ENCODE measurements at regions not wholly inside any gene's neighbourhood (a gene's known extent, or its start where the extent isn't known, plus 50 kb on each side); places are given as distances from the start of the nearest gene placed in this dataset.

DNA sequence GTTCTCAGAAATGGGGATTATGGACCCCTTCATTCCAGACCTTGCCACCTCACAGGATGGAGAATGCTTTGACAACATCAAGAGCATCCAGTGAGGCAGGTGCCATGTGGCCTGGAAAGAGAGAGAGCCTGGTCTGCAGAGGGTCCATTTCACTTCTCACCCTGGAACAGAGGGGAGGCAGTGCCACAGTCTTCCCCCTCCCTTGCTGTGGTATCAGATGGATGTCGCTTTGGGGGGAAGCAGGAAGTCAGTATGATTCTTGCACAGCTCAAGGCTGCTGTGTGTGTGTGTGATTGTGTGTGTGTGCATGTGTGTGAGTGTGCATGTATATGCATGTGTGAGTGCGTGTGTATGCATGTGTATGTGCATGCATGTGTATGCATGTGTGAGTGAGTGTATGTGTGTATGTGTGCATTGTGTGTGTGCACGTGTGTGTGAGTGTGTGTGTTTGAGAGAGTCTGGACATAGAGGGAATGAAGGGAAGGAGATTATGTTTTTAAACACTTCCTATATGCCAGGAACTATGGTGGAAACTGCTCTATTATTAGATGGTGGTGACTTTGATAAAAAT is 328.6 kb upstream of the CLNK start:
- H3K27me3 ChIP-seq (ENCODE audit: insufficient read depth, poor library complexity, severe bottlenecking) = no peaks in the 10 kb centered on the region
- DNase-seq (ENCODE audit: low read depth in 1 of 2, low spot score in 1 of 2) = no peak
- H3K4me3 ChIP-seq (replicated peaks; ENCODE audit: insufficient read depth, low read length) = no peak overlapping the region
- TF ChIP-seq, protein P1, sequence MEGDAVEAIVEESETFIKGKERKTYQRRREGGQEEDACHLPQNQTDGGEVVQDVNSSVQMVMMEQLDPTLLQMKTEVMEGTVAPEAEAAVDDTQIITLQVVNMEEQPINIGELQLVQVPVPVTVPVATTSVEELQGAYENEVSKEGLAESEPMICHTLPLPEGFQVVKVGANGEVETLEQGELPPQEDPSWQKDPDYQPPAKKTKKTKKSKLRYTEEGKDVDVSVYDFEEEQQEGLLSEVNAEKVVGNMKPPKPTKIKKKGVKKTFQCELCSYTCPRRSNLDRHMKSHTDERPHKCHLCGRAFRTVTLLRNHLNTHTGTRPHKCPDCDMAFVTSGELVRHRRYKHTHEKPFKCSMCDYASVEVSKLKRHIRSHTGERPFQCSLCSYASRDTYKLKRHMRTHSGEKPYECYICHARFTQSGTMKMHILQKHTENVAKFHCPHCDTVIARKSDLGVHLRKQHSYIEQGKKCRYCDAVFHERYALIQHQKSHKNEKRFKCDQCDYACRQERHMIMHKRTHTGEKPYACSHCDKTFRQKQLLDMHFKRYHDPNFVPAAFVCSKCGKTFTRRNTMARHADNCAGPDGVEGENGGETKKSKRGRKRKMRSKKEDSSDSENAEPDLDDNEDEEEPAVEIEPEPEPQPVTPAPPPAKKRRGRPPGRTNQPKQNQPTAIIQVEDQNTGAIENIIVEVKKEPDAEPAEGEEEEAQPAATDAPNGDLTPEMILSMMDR (IDR thresholded peaks at IDR 0.05; ENCODE audit: insufficient read depth, low read length) = no peak
- TF ChIP-seq SPI1 (IDR thresholded peaks at IDR 0.05; ENCODE audit: borderline replicate concordance, low read depth) (no peak), GABPA (IDR thresholded peaks at IDR 0.05; ENCODE audit: low read depth) (no peak), POLR2AphosphoS5 (IDR thresholded peaks at IDR 0.05; ENCODE audit: low read depth) (no peak)
- TF ChIP-seq, protein P2, sequence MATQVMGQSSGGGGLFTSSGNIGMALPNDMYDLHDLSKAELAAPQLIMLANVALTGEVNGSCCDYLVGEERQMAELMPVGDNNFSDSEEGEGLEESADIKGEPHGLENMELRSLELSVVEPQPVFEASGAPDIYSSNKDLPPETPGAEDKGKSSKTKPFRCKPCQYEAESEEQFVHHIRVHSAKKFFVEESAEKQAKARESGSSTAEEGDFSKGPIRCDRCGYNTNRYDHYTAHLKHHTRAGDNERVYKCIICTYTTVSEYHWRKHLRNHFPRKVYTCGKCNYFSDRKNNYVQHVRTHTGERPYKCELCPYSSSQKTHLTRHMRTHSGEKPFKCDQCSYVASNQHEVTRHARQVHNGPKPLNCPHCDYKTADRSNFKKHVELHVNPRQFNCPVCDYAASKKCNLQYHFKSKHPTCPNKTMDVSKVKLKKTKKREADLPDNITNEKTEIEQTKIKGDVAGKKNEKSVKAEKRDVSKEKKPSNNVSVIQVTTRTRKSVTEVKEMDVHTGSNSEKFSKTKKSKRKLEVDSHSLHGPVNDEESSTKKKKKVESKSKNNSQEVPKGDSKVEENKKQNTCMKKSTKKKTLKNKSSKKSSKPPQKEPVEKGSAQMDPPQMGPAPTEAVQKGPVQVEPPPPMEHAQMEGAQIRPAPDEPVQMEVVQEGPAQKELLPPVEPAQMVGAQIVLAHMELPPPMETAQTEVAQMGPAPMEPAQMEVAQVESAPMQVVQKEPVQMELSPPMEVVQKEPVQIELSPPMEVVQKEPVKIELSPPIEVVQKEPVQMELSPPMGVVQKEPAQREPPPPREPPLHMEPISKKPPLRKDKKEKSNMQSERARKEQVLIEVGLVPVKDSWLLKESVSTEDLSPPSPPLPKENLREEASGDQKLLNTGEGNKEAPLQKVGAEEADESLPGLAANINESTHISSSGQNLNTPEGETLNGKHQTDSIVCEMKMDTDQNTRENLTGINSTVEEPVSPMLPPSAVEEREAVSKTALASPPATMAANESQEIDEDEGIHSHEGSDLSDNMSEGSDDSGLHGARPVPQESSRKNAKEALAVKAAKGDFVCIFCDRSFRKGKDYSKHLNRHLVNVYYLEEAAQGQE (IDR thresholded peaks at IDR 0.05; ENCODE audit: insufficient replicate concordance, low read depth) = no peak
- H3K27ac ChIP-seq (replicated peaks) = no peak overlapping the region

DNA sequence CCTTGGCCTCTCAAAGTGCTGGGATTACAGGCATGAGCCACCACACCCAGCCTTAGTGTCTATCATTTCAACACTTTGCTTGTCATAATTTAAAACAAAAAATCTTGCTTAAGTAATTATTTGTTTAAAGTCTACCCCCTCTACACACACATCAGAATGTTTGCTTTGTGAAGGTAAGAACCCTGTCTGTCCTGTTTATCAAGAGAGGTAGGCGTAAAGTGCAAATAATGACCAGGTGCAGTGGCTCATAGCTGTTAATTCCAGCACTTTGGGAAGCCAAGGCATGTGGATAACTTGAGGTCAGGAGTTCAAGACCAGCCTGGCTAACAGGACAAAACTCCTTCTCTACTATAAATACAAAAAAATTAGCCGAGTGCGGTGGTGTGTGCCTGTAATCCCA is 326.7 kb upstream of the CLNK start:
- TF ChIP-seq SPI1 (IDR thresholded peaks at IDR 0.05; ENCODE audit: borderline replicate concordance, low read depth) (no peak), GABPA (IDR thresholded peaks at IDR 0.05; ENCODE audit: low read depth) (no peak), POLR2AphosphoS5 (IDR thresholded peaks at IDR 0.05; ENCODE audit: low read depth) (no peak)
- TF ChIP-seq, protein P2 (IDR thresholded peaks at IDR 0.05; ENCODE audit: insufficient replicate concordance, low read depth) = no peak
- TF ChIP-seq, protein P1 (IDR thresholded peaks at IDR 0.05; ENCODE audit: insufficient read depth, low read length) = no peak
- no peak for DNase-seq (ENCODE audit: low read depth in 1 of 2, low spot score in 1 of 2)
- Histone ChIP-seq H3K27me3 (ENCODE audit: insufficient read depth, poor library complexity, severe bottlenecking) (no peaks in the 10 kb centered on the region), H3K27ac (replicated peaks) (no peak overlapping the region), H3K4me3 (replicated peaks; ENCODE audit: insufficient read depth, low read length) (no peak overlapping the region)

DNA sequence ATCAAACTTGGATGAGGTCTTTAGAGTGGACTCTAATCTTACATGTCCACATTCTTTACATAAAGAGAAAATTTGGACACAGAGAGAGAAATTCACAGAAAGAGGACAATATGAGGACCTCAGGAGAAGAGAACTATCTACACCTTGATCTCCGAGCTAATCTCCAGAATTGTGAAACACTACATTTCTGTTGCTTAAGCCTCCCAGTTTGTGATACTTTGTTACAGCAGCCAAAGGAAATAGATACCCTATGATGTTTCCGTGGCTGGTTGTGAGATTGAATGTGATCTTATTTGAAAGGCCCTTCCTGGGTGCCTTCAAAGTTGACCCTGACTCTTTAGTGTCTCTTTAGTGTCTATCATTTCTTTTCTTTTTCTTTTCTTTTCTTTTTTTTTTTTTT is 326.1 kb upstream of the CLNK start:
- TF ChIP-seq, protein P2 (IDR thresholded peaks at IDR 0.05; ENCODE audit: insufficient replicate concordance, low read depth) = no peak
- no peak for TF ChIP-seq GABPA (IDR thresholded peaks at IDR 0.05; ENCODE audit: low read depth)
- no peak for TF ChIP-seq POLR2AphosphoS5 (IDR thresholded peaks at IDR 0.05; ENCODE audit: low read depth)
- TF ChIP-seq SPI1 (IDR thresholded peaks at IDR 0.05; ENCODE audit: borderline replicate concordance, low read depth) = no peak
- TF ChIP-seq, protein P1 (IDR thresholded peaks at IDR 0.05; ENCODE audit: insufficient read depth, low read length) = no peak
- Histone ChIP-seq H3K4me3 (replicated peaks; ENCODE audit: insufficient read depth, low read length) (no peak overlapping the region), H3K27ac (replicated peaks) (no peak overlapping the region), H3K27me3 (ENCODE audit: insufficient read depth, poor library complexity, severe bottlenecking) (no peaks in the 10 kb centered on the region)
- no peak for DNase-seq (ENCODE audit: low read depth in 1 of 2, low spot score in 1 of 2)
